GM18511 (cell line): ENCODE measurements at regions not wholly inside any gene's neighbourhood (a gene's known extent, or its start where the extent isn't known, plus 50 kb on each side); places are given as distances from the start of the nearest gene placed in this dataset.
"Not testable (repeated sequence)": the region's sequence is repeated elsewhere in the genome, so short reads cannot be mapped to it uniquely, and the experiment has no call there.

Source experiments
- ATAC-seq: cut with Tn5 transposase; IDR thresholded peaks from one replicate; pipeline ENCODE4 v1.9.1; 2021; ENCODE audit warnings: mild to moderate bottlenecking, moderate library complexity; ENCODE audit not compliant: unreplicated experiment

- ATAC-seq, result no peak
These were observed 127.3 kb upstream of the PCBD1 start for GRCh38 chr10:71015674-71016073.

GRCh38 chr10:71020061-71020460 lies 131.7 kb upstream of the PCBD1 start:
- not testable (repeated sequence) for ATAC-seq

GRCh38 chr10:71021402-71021801 lies 133.0 kb upstream of the PCBD1 start:
- ATAC-seq, result no peak

- ATAC-seq, result no peak
These were observed 135.4 kb upstream of the PCBD1 start for GRCh38 chr10:71023704-71024283.

GRCh38 chr10:71024490-71024889 lies 136.1 kb upstream of the PCBD1 start:
- ATAC-seq, result no peak

GRCh38 chr10:71025535-71025934 lies 137.2 kb upstream of the PCBD1 start:
- no peak for ATAC-seq

- ATAC-seq, result no peak
These were observed 139.7 kb upstream of the PCBD1 start for GRCh38 chr10:71028066-71028465.

- ATAC-seq, result no peak
These were observed 141.1 kb upstream of the PCBD1 start for GRCh38 chr10:71029411-71029892.

GRCh38 chr10:71029907-71030306 lies 141.5 kb upstream of the PCBD1 start:
- no peak for ATAC-seq

- ATAC-seq, result no peak
These were observed 142.7 kb upstream of the PCBD1 start for GRCh38 chr10:71031026-71031425.

- ATAC-seq, result no peak
These were observed 143.2 kb upstream of the PCBD1 start for GRCh38 chr10:71031603-71032002.

GRCh38 chr10:71032887-71033286 lies 144.5 kb upstream of the PCBD1 start:
- no peak for ATAC-seq

- ATAC-seq, result no peak
These were observed 145.1 kb upstream of the PCBD1 start for GRCh38 chr10:71033396-71033980.

GRCh38 chr10:71035511-71036296 lies 147.3 kb upstream of the PCBD1 start:
- no peak for ATAC-seq

GRCh38 chr10:71036297-71036966 lies 148.1 kb upstream of the PCBD1 start:
- ATAC-seq, result no peak

- ATAC-seq, result no peak
These were observed 149.8 kb upstream of the PCBD1 start for GRCh38 chr10:71038091-71038633.

- ATAC-seq, result no peak
These were observed 150.6 kb upstream of the PCBD1 start for GRCh38 chr10:71038921-71039320.

GRCh38 chr10:71039551-71039950 lies 151.2 kb upstream of the PCBD1 start:
- no peak for ATAC-seq

GRCh38 chr10:71040343-71040742 lies 152.0 kb upstream of the PCBD1 start:
- ATAC-seq, result no peak

GRCh38 chr10:71040846-71041605 lies 152.7 kb upstream of the PCBD1 start:
- ATAC-seq, result no peak

- ATAC-seq, result no peak
These were observed 153.9 kb upstream of the PCBD1 start for GRCh38 chr10:71042216-71042615.
